Loucy (cell line): ENCODE measurements at regions not wholly inside any gene's neighbourhood (a gene's known extent, or its start where the extent isn't known, plus 50 kb on each side); places are given as distances from the start of the nearest gene placed in this dataset.

Source experiments
- EZH2phosphoT487 ChIP-seq: fragments of 200-600 bp; IDR thresholded peaks from 2 replicates; pipeline ENCODE4 v1.6.1; 2018; ENCODE audit warnings: antibody characterized with exemption, mild to moderate bottlenecking, moderate library complexity, borderline replicate concordance
- TF ChIP-seq, protein P1 (sequence below): fragments of 200-600 bp; sonication (generic); conservative IDR thresholded peaks from 2 replicates; pipeline ENCODE4 v1.5.1; 2014; ENCODE audit warnings: mild to moderate bottlenecking, antibody characterized with exemption, low read length

DNA sequence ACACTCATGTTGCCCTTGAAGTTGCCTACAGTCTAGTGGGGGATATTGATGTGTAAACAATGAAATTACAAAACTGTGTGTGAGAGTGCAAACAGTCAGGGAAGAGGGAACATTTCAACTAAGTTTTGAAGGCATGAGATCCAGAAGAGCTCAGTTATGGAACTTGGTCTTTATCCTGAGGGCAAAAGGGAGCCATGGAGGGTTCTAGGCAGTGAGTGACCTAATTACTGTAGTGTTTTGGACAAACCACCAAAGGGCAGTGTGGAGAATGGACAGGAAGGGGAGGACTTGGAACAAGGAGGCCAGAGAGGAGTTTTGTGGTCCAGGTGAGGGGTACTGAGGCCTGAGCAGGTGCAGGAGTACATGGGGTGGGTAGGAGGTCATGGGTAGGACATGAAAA is 143.7 kb upstream of the SMIM23 start:
- TF ChIP-seq, protein P1, sequence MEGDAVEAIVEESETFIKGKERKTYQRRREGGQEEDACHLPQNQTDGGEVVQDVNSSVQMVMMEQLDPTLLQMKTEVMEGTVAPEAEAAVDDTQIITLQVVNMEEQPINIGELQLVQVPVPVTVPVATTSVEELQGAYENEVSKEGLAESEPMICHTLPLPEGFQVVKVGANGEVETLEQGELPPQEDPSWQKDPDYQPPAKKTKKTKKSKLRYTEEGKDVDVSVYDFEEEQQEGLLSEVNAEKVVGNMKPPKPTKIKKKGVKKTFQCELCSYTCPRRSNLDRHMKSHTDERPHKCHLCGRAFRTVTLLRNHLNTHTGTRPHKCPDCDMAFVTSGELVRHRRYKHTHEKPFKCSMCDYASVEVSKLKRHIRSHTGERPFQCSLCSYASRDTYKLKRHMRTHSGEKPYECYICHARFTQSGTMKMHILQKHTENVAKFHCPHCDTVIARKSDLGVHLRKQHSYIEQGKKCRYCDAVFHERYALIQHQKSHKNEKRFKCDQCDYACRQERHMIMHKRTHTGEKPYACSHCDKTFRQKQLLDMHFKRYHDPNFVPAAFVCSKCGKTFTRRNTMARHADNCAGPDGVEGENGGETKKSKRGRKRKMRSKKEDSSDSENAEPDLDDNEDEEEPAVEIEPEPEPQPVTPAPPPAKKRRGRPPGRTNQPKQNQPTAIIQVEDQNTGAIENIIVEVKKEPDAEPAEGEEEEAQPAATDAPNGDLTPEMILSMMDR = no peak
- TF ChIP-seq EZH2phosphoT487 = no peak
